Stomach (tissue), 4 donors: ENCODE measurements at regions not wholly inside any gene's neighbourhood (a gene's known extent, or its start where the extent isn't known, plus 50 kb on each side); places are given as distances from the start of the nearest gene placed in this dataset.

Source experiments
- CTCF ChIP-seq, 7 experiments: fragments of 450-650 bp in 4 of 7; fragments of 200-600 bp in 3 of 7; sonication (generic) in 3 of 7; IDR thresholded peaks; one replicate each; pipeline ENCODE4 v1.5.1; 2016 to 2019; ENCODE audit warnings: antibody characterized with exemption in 7 of 7, control low read depth in 2 of 7, mild to moderate bottlenecking in 1 of 7
- EP300 ChIP-seq: sonication (generic); formaldehyde crosslinking; IDR thresholded peaks from one replicate; pipeline ENCODE4 v1.6.1; 2017; ENCODE audit warnings: antibody characterized with exemption
- POLR2A ChIP-seq, 4 donors: fragments of 450-650 bp; IDR thresholded peaks; one replicate each; pipeline ENCODE4 v1.6.1; 2016; ENCODE audit warnings: antibody characterized with exemption in 4 of 4, control low read depth in 2 of 4, mild to moderate bottlenecking in 1 of 4, moderate library complexity in 1 of 4

GRCh38 chr6:783966-784735 lies 91.2 kb upstream of the EXOC2 start:
- TF ChIP-seq EP300 (no peak), CTCF (IDR thresholded peaks at IDR 0.05) (no peak), POLR2A (IDR thresholded peaks at IDR 0.05) (no peak)
